Activated CD4-positive, alpha-beta T cell treated with anti-CD3 and anti-CD28 coated beads, Interleukin-2, amount 10 ng/mL, durations not matched to agents 24 days and 14 days (primary cell): ENCODE measurements at regions not wholly inside any gene's neighbourhood (a gene's known extent, or its start where the extent isn't known, plus 50 kb on each side); places are given as distances from the start of the nearest gene placed in this dataset.
"Not testable (repeated sequence)": the region's sequence is repeated elsewhere in the genome, so short reads cannot be mapped to it uniquely, and the experiment has no call there.

Experiments
- DNase-seq: peaks from one replicate; pipeline ENCODE4 v3.0.0; 2022
- H3K27ac Mint-ChIP-seq: one replicate; pipeline ENCODE4 v1.8.0; 2022; ENCODE audit warnings: mild to moderate bottlenecking, mixed read lengths
- H3K27me3 Mint-ChIP-seq: one replicate; pipeline ENCODE4 v1.8.0; 2022; ENCODE audit warnings: mixed read lengths
- H3K36me3 Mint-ChIP-seq: one replicate; pipeline ENCODE4 v1.8.0; 2022; ENCODE audit warnings: low read depth, mild to moderate bottlenecking, mixed read lengths
- H3K4me1 Mint-ChIP-seq: one replicate; pipeline ENCODE4 v1.8.0; 2021; ENCODE audit warnings: mixed read lengths
- H3K4me3 Mint-ChIP-seq: one replicate; pipeline ENCODE4 v1.8.0; 2022; ENCODE audit warnings: mild to moderate bottlenecking, moderate library complexity, mixed read lengths
- H3K9me3 Mint-ChIP-seq: one replicate; pipeline ENCODE4 v1.8.0; 2021; ENCODE audit warnings: mixed read lengths
- intact Hi-C: fragments of 100-400 bp; cut with micrococcal nuclease; formaldehyde crosslinking; loops from one replicate; pipeline ENCODE4 v1.15.1; 2023

GRCh38 chr10:20616918-20617810, 279.9 kb downstream of the NEBL start:
- Mint-ChIP-seq H3K36me3 (no peaks in the 10 kb centered on the region), H3K4me1 (peaks cover 5% of the 10 kb centered on the region), H3K27me3 (no peaks in the 10 kb centered on the region), H3K4me3 (peak overlapping the region; percentile 6), H3K27ac (no peak overlapping the region), H3K9me3 (no peaks in the 10 kb centered on the region)
- intact Hi-C loops: no loop called here
- peak; percentile 67 for DNase-seq

- Mint-ChIP-seq H3K36me3 (no peaks in the 10 kb centered on the region), H3K27me3 (no peaks in the 10 kb centered on the region), H3K9me3 (no peaks in the 10 kb centered on the region), H3K4me1 (peaks cover 5% of the 10 kb centered on the region), H3K4me3 (no peak overlapping the region), H3K27ac (no peak overlapping the region)
- intact Hi-C loops: no loop called here
- DNase-seq: no peak
Measured at GRCh38 chr10:20616056-20616671, 280.9 kb downstream of the NEBL start.

GRCh38 chr10:20615395-20615794, 281.7 kb downstream of the NEBL start:
- Mint-ChIP-seq H3K9me3 (no peaks in the 10 kb centered on the region), H3K27me3 (no peaks in the 10 kb centered on the region), H3K4me1 (peaks cover 5% of the 10 kb centered on the region), H3K27ac (no peak overlapping the region), H3K4me3 (no peak overlapping the region), H3K36me3 (no peaks in the 10 kb centered on the region)
- intact Hi-C loops: no loop called here
- DNase-seq: no peak

- Mint-ChIP-seq H3K9me3 (peaks cover 1% of the 10 kb centered on the region), H3K4me3 (no peak overlapping the region), H3K27me3 (no peaks in the 10 kb centered on the region), H3K36me3 (no peaks in the 10 kb centered on the region), H3K4me1 (peaks cover 5% of the 10 kb centered on the region), H3K27ac (no peak overlapping the region)
- intact Hi-C loops: no loop called here
- DNase-seq: no peak
Measured at GRCh38 chr10:20614911-20615310, 282.2 kb downstream of the NEBL start.

- Mint-ChIP-seq H3K36me3 (no peaks in the 10 kb centered on the region), H3K4me1 (no peaks in the 10 kb centered on the region), H3K4me3 (no peak overlapping the region)
Measured at GRCh38 chr10:20608503-20608902, 288.6 kb downstream of the NEBL start.

GRCh38 chr10:20606985-20607384, 290.1 kb downstream of the NEBL start:
- no peaks in the 10 kb centered on the region for H3K36me3 Mint-ChIP-seq
- no peak overlapping the region for H3K4me3 Mint-ChIP-seq
- no peak overlapping the region for H3K27ac Mint-ChIP-seq
- H3K9me3 Mint-ChIP-seq: peaks cover 8% of the 10 kb centered on the region
- intact Hi-C loops: no loop called here
- H3K27me3 Mint-ChIP-seq: no peaks in the 10 kb centered on the region
- no peaks in the 10 kb centered on the region for H3K4me1 Mint-ChIP-seq
- DNase-seq: no peak

More at GRCh38 chr10:20608503-20608902, 288.6 kb downstream of the NEBL start:
- peaks cover 5% of the 10 kb centered on the region for H3K9me3 Mint-ChIP-seq
- DNase-seq: no peak
- intact Hi-C loops: no loop called here
- no peaks in the 10 kb centered on the region for H3K27me3 Mint-ChIP-seq
- no peak overlapping the region for H3K27ac Mint-ChIP-seq

- Mint-ChIP-seq H3K27ac (no peak overlapping the region), H3K9me3 (peaks cover 3% of the 10 kb centered on the region), H3K27me3 (no peaks in the 10 kb centered on the region), H3K36me3 (no peaks in the 10 kb centered on the region), H3K4me3 (no peak overlapping the region), H3K4me1 (no peaks in the 10 kb centered on the region)
- DNase-seq: no peak
- intact Hi-C loops: no loop called here
Measured at GRCh38 chr10:20601941-20602461, 295.1 kb downstream of the NEBL start.

GRCh38 chr10:20598590-20598989, 298.5 kb downstream of the NEBL start:
- Mint-ChIP-seq H3K4me3 (no peak overlapping the region), H3K9me3 (peaks cover 3% of the 10 kb centered on the region), H3K4me1 (no peaks in the 10 kb centered on the region), H3K27me3 (no peaks in the 10 kb centered on the region), H3K36me3 (no peaks in the 10 kb centered on the region), H3K27ac (no peak overlapping the region)
- intact Hi-C loops: no loop called here
- DNase-seq: no peak

- DNase-seq: no peak
- intact Hi-C loops: no loop called here
- Mint-ChIP-seq H3K4me3 (no peak overlapping the region), H3K27ac (no peak overlapping the region), H3K27me3 (no peaks in the 10 kb centered on the region), H3K36me3 (no peaks in the 10 kb centered on the region), H3K4me1 (no peaks in the 10 kb centered on the region), H3K9me3 (no peaks in the 10 kb centered on the region)
Measured at GRCh38 chr10:20596911-20597310, 300.2 kb downstream of the NEBL start.

- H3K4me1 Mint-ChIP-seq: no peaks in the 10 kb centered on the region
- no peaks in the 10 kb centered on the region for H3K36me3 Mint-ChIP-seq
- no peak overlapping the region for H3K4me3 Mint-ChIP-seq
- H3K27me3 Mint-ChIP-seq: no peaks in the 10 kb centered on the region
- intact Hi-C loops: no loop called here
- H3K27ac Mint-ChIP-seq: no peak overlapping the region
- DNase-seq: no peak
- H3K9me3 Mint-ChIP-seq: no peaks in the 10 kb centered on the region
Measured at GRCh38 chr10:20596065-20596755, 300.9 kb downstream of the NEBL start.

GRCh38 chr10:20593649-20594048, 303.5 kb downstream of the NEBL start:
- DNase-seq: no peak
- H3K4me3 Mint-ChIP-seq: no peak overlapping the region
- intact Hi-C loops: no loop called here
- no peaks in the 10 kb centered on the region for H3K36me3 Mint-ChIP-seq
- no peaks in the 10 kb centered on the region for H3K9me3 Mint-ChIP-seq
- no peak overlapping the region for H3K27ac Mint-ChIP-seq
- no peaks in the 10 kb centered on the region for H3K4me1 Mint-ChIP-seq
- no peaks in the 10 kb centered on the region for H3K27me3 Mint-ChIP-seq

- DNase-seq: no peak
- peaks cover 19% of the 10 kb centered on the region for H3K9me3 Mint-ChIP-seq
- intact Hi-C loops: no loop called here
- H3K27ac Mint-ChIP-seq: no peak overlapping the region
- H3K4me1 Mint-ChIP-seq: no peaks in the 10 kb centered on the region
- H3K4me3 Mint-ChIP-seq: no peak overlapping the region
- no peaks in the 10 kb centered on the region for H3K27me3 Mint-ChIP-seq
- no peaks in the 10 kb centered on the region for H3K36me3 Mint-ChIP-seq
Measured at GRCh38 chr10:20582041-20582440, 315.1 kb downstream of the NEBL start.

- no peak for DNase-seq
- Mint-ChIP-seq H3K9me3 (no peaks in the 10 kb centered on the region), H3K27me3 (no peaks in the 10 kb centered on the region), H3K36me3 (no peaks in the 10 kb centered on the region), H3K27ac (no peak overlapping the region), H3K4me1 (no peaks in the 10 kb centered on the region), H3K4me3 (no peak overlapping the region)
- intact Hi-C loops: no loop called here
Measured at GRCh38 chr10:20573924-20574323, 323.2 kb downstream of the NEBL start.

GRCh38 chr10:20555990-20556389, 341.1 kb downstream of the NEBL start:
- intact Hi-C loops, H3K27me3 Mint-ChIP-seq, H3K9me3 Mint-ChIP-seq, H3K36me3 Mint-ChIP-seq, H3K4me1 Mint-ChIP-seq, H3K27ac Mint-ChIP-seq, H3K4me3 Mint-ChIP-seq, DNase-seq: not testable (repeated sequence)
